Medulla oblongata (tissue), 1 donor: ENCODE measurements at regions not wholly inside any gene's neighbourhood (a gene's known extent, or its start where the extent isn't known, plus 50 kb on each side); places are given as distances from the start of the nearest gene placed in this dataset.
A peak's percentile ranks its signal among the peaks of the same experiment; 100 is the strongest.

Experiments
- DNase-seq: peaks from one replicate; pipeline ENCODE4 v3.0.0-alpha.2; 2015; ENCODE audit errors: extremely low spot score

GRCh38 chr3:72490688-72491435 lies 357.4 kb downstream of the SHQ1 start:
- DNase-seq = peak; percentile 16

- no peak for DNase-seq
Measured at GRCh38 chr3:72489901-72490300, 358.3 kb downstream of the SHQ1 start.

- DNase-seq = no peak
Measured at GRCh38 chr3:72488738-72489035, 359.6 kb downstream of the SHQ1 start.

GRCh38 chr3:72487946-72488737 lies 360.1 kb downstream of the SHQ1 start:
- no peak for DNase-seq

GRCh38 chr3:72487078-72487765 lies 361.0 kb downstream of the SHQ1 start:
- no peak for DNase-seq

GRCh38 chr3:72485641-72486040 lies 362.6 kb downstream of the SHQ1 start:
- DNase-seq = peak; percentile 18

- no peak for DNase-seq
Measured at GRCh38 chr3:72483554-72484104, 364.6 kb downstream of the SHQ1 start.

GRCh38 chr3:72482589-72483321 lies 365.5 kb downstream of the SHQ1 start:
- DNase-seq = no peak

- DNase-seq = no peak
Measured at GRCh38 chr3:72481542-72481941, 366.7 kb downstream of the SHQ1 start.

- no peak for DNase-seq
Measured at GRCh38 chr3:72480366-72480765, 367.9 kb downstream of the SHQ1 start.

GRCh38 chr3:72479651-72480215 lies 368.5 kb downstream of the SHQ1 start:
- DNase-seq = no peak

GRCh38 chr3:72476139-72476483 lies 372.1 kb downstream of the SHQ1 start:
- no peak for DNase-seq

GRCh38 chr3:72475258-72476138 lies 372.7 kb downstream of the SHQ1 start:
- no peak for DNase-seq

GRCh38 chr3:72474775-72475174 lies 373.5 kb downstream of the SHQ1 start:
- DNase-seq = no peak

- no peak for DNase-seq
Measured at GRCh38 chr3:72473156-72473555, 375.1 kb downstream of the SHQ1 start.

- DNase-seq = no peak
Measured at GRCh38 chr3:72470904-72471417, 377.3 kb downstream of the SHQ1 start.

GRCh38 chr3:72465853-72466252 lies 382.4 kb downstream of the SHQ1 start:
- no peak for DNase-seq

GRCh38 chr3:72463083-72463482 lies 385.2 kb downstream of the SHQ1 start:
- no peak for DNase-seq

- no peak for DNase-seq
Measured at GRCh38 chr3:72462595-72463011, 385.6 kb downstream of the SHQ1 start.

GRCh38 chr3:72461787-72462186 lies 386.5 kb downstream of the SHQ1 start:
- DNase-seq = no peak
